PC-9 (cell line): ENCODE measurements at regions not wholly inside any gene's neighbourhood (a gene's known extent, or its start where the extent isn't known, plus 50 kb on each side); places are given as distances from the start of the nearest gene placed in this dataset.

Experiments
- BruUV-seq: library from RNA; stranded (reverse); fragments of 400-500 nt; replicated peaks from 2 replicates; lab custom pipeline; 2021; lab: Mats Ljungman, UMichigan
- CTCF ChIA-PET: fragments of 300-600 bp; sonication (Branson Sonifier 250); formaldehyde crosslinking; loops from one replicate; lab custom pipeline; 2022; ENCODE audit warnings: antibody characterized with exemption; lab: Charles Lee
- POLR2A ChIA-PET: fragments of 300-600 bp; sonication (Branson Sonifier 250); formaldehyde crosslinking; loops from one replicate; lab custom pipeline; 2022; ENCODE audit warnings: antibody characterized with exemption; ENCODE audit not compliant: unreplicated experiment; lab: Charles Lee
- DNase-seq, 2 experiments: peaks; one replicate each; pipeline versions ENCODE4 v3.0.0 to v3.0.0-alpha.2; 2015 to 2022; ENCODE audit warnings: mixed read lengths in 1 of 2
- H2AFZ ChIP-seq: fragments of 200-600 bp; sonication (generic); 2 replicates; pipeline ENCODE4 v1.8.1; 2017; ENCODE audit warnings: antibody characterized with exemption
- H3F3A ChIP-seq: fragments of 200-600 bp; sonication (generic); 2 replicates; pipeline ENCODE4 v1.8.1; 2017; ENCODE audit warnings: antibody characterized with exemption, mild to moderate bottlenecking, low read depth; ENCODE audit not compliant: insufficient read depth
- H3K27ac ChIP-seq: fragments of 200-600 bp; sonication (generic); 2 replicates; pipeline ENCODE4 v1.6.1; 2016; ENCODE audit warnings: mixed run types
- H3K27me3 ChIP-seq: fragments of 200-600 bp; sonication (generic); 2 replicates; pipeline ENCODE4 v1.6.1; 2016; ENCODE audit warnings: low read depth, mixed run types; ENCODE audit not compliant: insufficient read depth
- H3K36me3 ChIP-seq: fragments of 200-600 bp; sonication (generic); 2 replicates; pipeline ENCODE4 v1.6.1; 2016; ENCODE audit warnings: low read depth, mixed run types
- H3K4me1 ChIP-seq: fragments of 200-600 bp; sonication (generic); replicated peaks from 2 replicates; pipeline ENCODE4 v1.6.1; 2016; ENCODE audit warnings: mixed run types; ENCODE audit not compliant: insufficient read depth
- H3K4me2 ChIP-seq: fragments of 200-600 bp; sonication (generic); 2 replicates; pipeline ENCODE4 v1.6.1; 2017; ENCODE audit warnings: mixed run types
- H3K4me3 ChIP-seq: fragments of 200-600 bp; sonication (generic); 2 replicates; pipeline ENCODE4 v1.6.1; 2016; ENCODE audit warnings: mixed run types
- H3K79me2 ChIP-seq: fragments of 200-600 bp; sonication (generic); 2 replicates; pipeline ENCODE4 v1.6.1; 2017; ENCODE audit warnings: low read depth, mixed run types
- H3K9me2 ChIP-seq: fragments of 200-600 bp; sonication (generic); 2 replicates; pipeline ENCODE4 v1.8.1; 2017; ENCODE audit warnings: mild to moderate bottlenecking; ENCODE audit not compliant: insufficient read depth
- H3K9me3 ChIP-seq: fragments of 200-600 bp; sonication (generic); 2 replicates; pipeline ENCODE4 v1.8.1; 2016; ENCODE audit warnings: low read depth; ENCODE audit not compliant: insufficient read depth
- H4K20me1 ChIP-seq: fragments of 200-600 bp; sonication (generic); 2 replicates; pipeline ENCODE4 v1.8.1; 2017; ENCODE audit not compliant: insufficient read depth
- CTCF ChIP-seq: fragments of 200-600 bp; sonication (generic); conservative IDR thresholded peaks from 2 replicates; pipeline ENCODE4 v1.6.1; 2017; ENCODE audit warnings: mixed run types, antibody characterized with exemption, mild to moderate bottlenecking, moderate library complexity
- EZH2 ChIP-seq: fragments of 200-600 bp; sonication (generic); IDR thresholded peaks from 2 replicates; pipeline ENCODE4 v1.8.0; 2017; ENCODE audit warnings: antibody characterized with exemption, low read depth
- intact Hi-C: fragments of 100-400 bp; cut with micrococcal nuclease; formaldehyde crosslinking; loops from one replicate; pipeline ENCODE4 v1.10.0; 2022; ENCODE audit not compliant: unreplicated experiment

- H3K4me2 ChIP-seq = no peak overlapping the region
- no peak for TF ChIP-seq CTCF
- TF ChIP-seq EZH2 = no peak
- no peak overlapping the region for H3K27ac ChIP-seq
- H2AFZ ChIP-seq = no peak overlapping the region
- no peaks in the 10 kb centered on the region for H4K20me1 ChIP-seq
- no peak for DNase-seq
- H3K79me2 ChIP-seq = no peaks in the 10 kb centered on the region
- intact Hi-C loops = no loop called here
- no peaks in the 10 kb centered on the region for H3K9me3 ChIP-seq
- H3K27me3 ChIP-seq = no peaks in the 10 kb centered on the region
- no peaks in the 10 kb centered on the region for H3K4me1 ChIP-seq
- BruUV-seq = no TSS peak
- H3K36me3 ChIP-seq = no peaks in the 10 kb centered on the region
- POLR2A ChIA-PET = no interaction called here
- H3K4me3 ChIP-seq = no peak overlapping the region
- H3F3A ChIP-seq = no peaks in the 10 kb centered on the region
- H3K9me2 ChIP-seq = no peaks in the 10 kb centered on the region
- CTCF ChIA-PET = no interaction called here
Measured at GRCh38 chr2:82172483-82172882, 1867.9 kb upstream of the LRRTM1 start.

GRCh38 chr2:82169379-82169778 lies 1864.8 kb upstream of the LRRTM1 start:
- Histone ChIP-seq H3K9me3 (no peaks in the 10 kb centered on the region), H4K20me1 (no peaks in the 10 kb centered on the region), H3K36me3 (no peaks in the 10 kb centered on the region), H2AFZ (no peak overlapping the region), H3K4me3 (no peak overlapping the region), H3K4me1 (no peaks in the 10 kb centered on the region), H3K4me2 (no peak overlapping the region), H3K27me3 (no peaks in the 10 kb centered on the region), H3K79me2 (no peaks in the 10 kb centered on the region), H3K27ac (no peak overlapping the region), H3F3A (no peaks in the 10 kb centered on the region), H3K9me2 (no peaks in the 10 kb centered on the region)
- TF ChIP-seq CTCF (no peak), EZH2 (no peak)
- intact Hi-C loops = no loop called here
- POLR2A ChIA-PET = no interaction called here
- no peak for DNase-seq
- BruUV-seq = no TSS peak
- CTCF ChIA-PET = no interaction called here

- intact Hi-C loops = no loop called here
Measured at GRCh38 chr2:82165377-82165776, 1860.8 kb upstream of the LRRTM1 start.

More at GRCh38 chr2:82165377-82165776, 1860.8 kb upstream of the LRRTM1 start:
- H3F3A ChIP-seq = no peaks in the 10 kb centered on the region
- CTCF ChIA-PET = no interaction called here
- H3K27ac ChIP-seq = no peak overlapping the region
- no peak overlapping the region for H2AFZ ChIP-seq
- no peaks in the 10 kb centered on the region for H3K9me2 ChIP-seq
- H3K27me3 ChIP-seq = no peaks in the 10 kb centered on the region
- no TSS peak for BruUV-seq
- H3K4me2 ChIP-seq = no peak overlapping the region
- H3K36me3 ChIP-seq = no peaks in the 10 kb centered on the region
- TF ChIP-seq CTCF = no peak
- TF ChIP-seq EZH2 = no peak
- no peaks in the 10 kb centered on the region for H4K20me1 ChIP-seq
- H3K9me3 ChIP-seq = no peaks in the 10 kb centered on the region
- no peaks in the 10 kb centered on the region for H3K79me2 ChIP-seq
- H3K4me3 ChIP-seq = no peak overlapping the region
- H3K4me1 ChIP-seq = no peaks in the 10 kb centered on the region
- no peak for DNase-seq
- POLR2A ChIA-PET = no interaction called here
